ENCODE measurements at regions not wholly inside any gene's neighbourhood (a gene's known extent, or its start where the extent isn't known, plus 50 kb on each side); places are given as distances from the start of the nearest gene placed in this dataset.

GRCh38 chr6:93822434-93823265, 403.3 kb upstream of the EPHA7 start:
- Histone ChIP-seq H3K36me3 (ENCODE audit: control insufficient read depth, insufficient read depth, low read length) (no peaks in the 10 kb centered on the region), H3K9ac (no peak overlapping the region), H3K79me2 (no peaks in the 10 kb centered on the region), H3K27me3 (ENCODE audit: control insufficient read depth, insufficient read depth, low read length) (no peaks in the 10 kb centered on the region), H3K4me2 (ENCODE audit: low read length) (no peak overlapping the region), H3K9me3 (ENCODE audit: control insufficient read depth, low read length) (no peaks in the 10 kb centered on the region), H3K4me1 (no peaks in the 10 kb centered on the region), H3K27ac (no peak overlapping the region), H2AFZ (no peak overlapping the region), H3K4me3 (ENCODE audit: low read depth, low read length) (no peak overlapping the region)
- TF ChIP-seq CTCF (IDR thresholded peaks at IDR 0.05): no peak

DNA sequence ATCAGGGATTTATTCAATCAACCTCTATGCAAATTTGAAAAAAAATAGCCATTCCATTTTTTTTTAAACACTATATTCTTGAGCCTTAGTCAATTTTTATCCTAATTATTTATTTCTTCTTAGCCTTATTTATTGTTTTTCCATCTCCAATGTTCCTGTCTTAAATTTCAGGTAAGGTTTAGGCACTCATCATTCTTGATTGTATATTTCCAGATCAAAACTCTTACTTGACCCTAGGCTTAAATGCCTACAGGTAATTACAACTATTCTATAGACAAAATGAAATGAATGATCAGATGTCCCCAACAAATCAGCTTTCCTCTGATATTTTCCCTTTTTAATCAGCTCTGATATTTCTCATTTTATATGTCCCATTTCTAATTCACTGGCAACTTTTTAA, 402.6 kb upstream of the EPHA7 start:
- Histone ChIP-seq H3K36me3 (ENCODE audit: control insufficient read depth, insufficient read depth, low read length) (no peaks in the 10 kb centered on the region), H3K4me1 (no peaks in the 10 kb centered on the region), H3K9me3 (ENCODE audit: control insufficient read depth, low read length) (no peaks in the 10 kb centered on the region), H3K4me2 (ENCODE audit: low read length) (no peak overlapping the region), H3K9ac (no peak overlapping the region), H3K79me2 (no peaks in the 10 kb centered on the region), H3K27me3 (ENCODE audit: control insufficient read depth, insufficient read depth, low read length) (no peaks in the 10 kb centered on the region), H3K27ac (no peak overlapping the region), H3K4me3 (ENCODE audit: low read depth, low read length) (no peak overlapping the region), H2AFZ (no peak overlapping the region)
- TF ChIP-seq CTCF (IDR thresholded peaks at IDR 0.05): no peak

- H3K4me2 ChIP-seq (ENCODE audit: low read length): no peak overlapping the region
- no peak overlapping the region for H3K9ac ChIP-seq
- H2AFZ ChIP-seq: no peak overlapping the region
- no peaks in the 10 kb centered on the region for H3K79me2 ChIP-seq
- no peaks in the 10 kb centered on the region for H3K4me1 ChIP-seq
- TF ChIP-seq CTCF (IDR thresholded peaks at IDR 0.05): no peak
- no peaks in the 10 kb centered on the region for H3K36me3 ChIP-seq (ENCODE audit: control insufficient read depth, insufficient read depth, low read length)
- H3K4me3 ChIP-seq (ENCODE audit: low read depth, low read length): no peak overlapping the region
- H3K27ac ChIP-seq: no peak overlapping the region
- H3K27me3 ChIP-seq (ENCODE audit: control insufficient read depth, insufficient read depth, low read length): no peaks in the 10 kb centered on the region
- H3K9me3 ChIP-seq (ENCODE audit: control insufficient read depth, low read length): no peaks in the 10 kb centered on the region
These were observed 401.2 kb upstream of the EPHA7 start for GRCh38 chr6:93820465-93821082.

- Histone ChIP-seq H3K4me1 (no peaks in the 10 kb centered on the region), H2AFZ (no peak overlapping the region), H3K9ac (no peak overlapping the region), H3K27ac (no peak overlapping the region), H3K9me3 (ENCODE audit: control insufficient read depth, low read length) (no peaks in the 10 kb centered on the region), H3K36me3 (ENCODE audit: control insufficient read depth, insufficient read depth, low read length) (no peaks in the 10 kb centered on the region), H3K79me2 (no peaks in the 10 kb centered on the region), H3K4me3 (ENCODE audit: low read depth, low read length) (no peak overlapping the region), H3K27me3 (ENCODE audit: control insufficient read depth, insufficient read depth, low read length) (no peaks in the 10 kb centered on the region), H3K4me2 (ENCODE audit: low read length) (no peak overlapping the region)
- TF ChIP-seq CTCF (IDR thresholded peaks at IDR 0.05): no peak
These were observed 399.8 kb upstream of the EPHA7 start for GRCh38 chr6:93819189-93819588.
